ENCODE measurements at regions not wholly inside any gene's neighbourhood (a gene's known extent, or its start where the extent isn't known, plus 50 kb on each side); places are given as distances from the start of the nearest gene placed in this dataset.
"Not testable (repeated sequence)": the region's sequence is repeated elsewhere in the genome, so short reads cannot be mapped to it uniquely, and the experiment has no call there.

- no peak for DNase-seq
Measured at GRCh38 chr13:74264333-74264732, 130.1 kb upstream of the KLF12 start.

- not testable (repeated sequence) for DNase-seq
Measured at GRCh38 chr13:74260420-74260819, 126.2 kb upstream of the KLF12 start.

GRCh38 chr13:74259641-74260040 lies 125.4 kb upstream of the KLF12 start:
- no peak for DNase-seq

- no peak for DNase-seq
Measured at GRCh38 chr13:74258961-74259360, 124.8 kb upstream of the KLF12 start.

- no peak for DNase-seq
Measured at GRCh38 chr13:74256969-74257368, 122.8 kb upstream of the KLF12 start.

GRCh38 chr13:74253161-74253560 lies 119.0 kb upstream of the KLF12 start:
- no peak for DNase-seq

- no peak for DNase-seq
Measured at GRCh38 chr13:74251778-74252519, 117.7 kb upstream of the KLF12 start.

- no peak for DNase-seq
Measured at GRCh38 chr13:74250738-74251190, 116.6 kb upstream of the KLF12 start.

GRCh38 chr13:74248477-74248876 lies 114.3 kb upstream of the KLF12 start:
- no peak for DNase-seq

- DNase-seq: no peak
Measured at GRCh38 chr13:74246487-74246886, 112.3 kb upstream of the KLF12 start.

GRCh38 chr13:74243637-74244526 lies 109.7 kb upstream of the KLF12 start:
- DNase-seq: no peak

GRCh38 chr13:74241343-74241742 lies 107.1 kb upstream of the KLF12 start:
- not testable (repeated sequence) for DNase-seq

GRCh38 chr13:74230984-74231501 lies 96.8 kb upstream of the KLF12 start:
- no peak for DNase-seq

- no peak for DNase-seq
Measured at GRCh38 chr13:74229242-74229641, 95.0 kb upstream of the KLF12 start.

- no peak for DNase-seq
Measured at GRCh38 chr13:74227476-74228158, 93.4 kb upstream of the KLF12 start.

- DNase-seq: no peak
Measured at GRCh38 chr13:74226791-74227475, 92.7 kb upstream of the KLF12 start.

- DNase-seq: no peak
Measured at GRCh38 chr13:74221752-74222151, 87.5 kb upstream of the KLF12 start.

- no peak for DNase-seq
Measured at GRCh38 chr13:74219566-74219965, 85.4 kb upstream of the KLF12 start.

- no peak for DNase-seq
Measured at GRCh38 chr13:74218291-74218690, 84.1 kb upstream of the KLF12 start.

GRCh38 chr13:74217811-74218210 lies 83.6 kb upstream of the KLF12 start:
- no peak for DNase-seq

GRCh38 chr13:74215420-74215819 lies 81.2 kb upstream of the KLF12 start:
- no peak for DNase-seq

GRCh38 chr13:74214321-74214720 lies 80.1 kb upstream of the KLF12 start:
- DNase-seq: no peak

Measured in 8988T (cell line).